ENCODE measurements at regions not wholly inside any gene's neighbourhood (a gene's known extent, or its start where the extent isn't known, plus 50 kb on each side); places are given as distances from the start of the nearest gene placed in this dataset.

DNA sequence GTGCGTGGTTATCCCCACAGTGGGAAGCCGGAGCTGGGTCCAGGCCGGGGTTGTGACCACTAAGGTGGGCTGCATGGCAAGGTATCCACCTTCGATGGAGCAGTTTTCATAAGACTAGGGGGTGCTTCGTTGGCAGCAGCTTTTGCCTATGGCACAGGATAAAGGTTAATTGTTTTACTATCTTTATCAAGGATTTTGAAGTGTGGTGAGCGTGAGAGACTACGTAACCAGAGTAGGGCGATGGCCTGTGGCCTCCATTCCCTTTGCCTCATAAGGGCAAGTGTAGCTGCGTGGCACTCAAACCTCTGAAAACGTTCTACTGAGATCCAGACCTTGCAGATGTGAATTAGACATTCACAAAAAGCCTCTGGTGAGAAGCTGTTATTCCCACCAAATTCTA, 206.6 kb downstream of the ACKR3 start:
- TF ChIP-seq GATA2 (IDR thresholded peaks at IDR 0.05; ENCODE audit: low read depth, low read length) (no peak), GATA3 (IDR thresholded peaks at IDR 0.05; ENCODE audit: low read depth, low read length) (no peak)

Data from SH-SY5Y (cell line).